ENCODE measurements at regions not wholly inside any gene's neighbourhood (a gene's known extent, or its start where the extent isn't known, plus 50 kb on each side); places are given as distances from the start of the nearest gene placed in this dataset.
"Not testable (repeated sequence)": the region's sequence is repeated elsewhere in the genome, so short reads cannot be mapped to it uniquely, and the experiment has no call there.

GRCh38 chr11:91075032-91075695 is 852.3 kb upstream of the CHORDC1 start:
- no peak for DNase-seq
- POLR2A ChIA-PET: no interaction called here
- no peaks in the 10 kb centered on the region for H3K27me3 Mint-ChIP-seq
- no peak for ATAC-seq
- H3K36me3 Mint-ChIP-seq: no peaks in the 10 kb centered on the region
- H3K4me3 Mint-ChIP-seq: no peak overlapping the region
- H3K4me1 Mint-ChIP-seq: no peaks in the 10 kb centered on the region
- peaks cover 0 to 23% (median 8%) of the 10 kb centered on the region in 9 donors for H3K9me3 Mint-ChIP-seq
- H3K27ac Mint-ChIP-seq: no peak overlapping the region

GRCh38 chr11:91067666-91068065 is 844.8 kb upstream of the CHORDC1 start:
- POLR2A ChIA-PET: no interaction called here
- no peak overlapping the region for H3K27ac Mint-ChIP-seq

GRCh38 chr11:91066456-91067047 is 843.7 kb upstream of the CHORDC1 start:
- Mint-ChIP-seq H3K27me3 (no peaks in the 10 kb centered on the region), H3K9me3 (peaks cover 4 to 25% (median 12%) of the 10 kb centered on the region in 9 donors), H3K36me3 (no peaks in the 10 kb centered on the region), H3K27ac (no peak overlapping the region), H3K4me1 (no peaks in the 10 kb centered on the region), H3K4me3 (no peak overlapping the region)
- ATAC-seq (no peak), DNase-seq (no peak)
- POLR2A ChIA-PET: no interaction called here

More at GRCh38 chr11:91067666-91068065, 844.8 kb upstream of the CHORDC1 start:
- Mint-ChIP-seq H3K4me3 (no peak overlapping the region), H3K27me3 (no peaks in the 10 kb centered on the region), H3K36me3 (no peaks in the 10 kb centered on the region), H3K4me1 (no peaks in the 10 kb centered on the region), H3K9me3 (peaks cover 6 to 25% (median 19%) of the 10 kb centered on the region in 9 donors)
- DNase-seq (no peak), ATAC-seq (no peak)

- H3K27ac Mint-ChIP-seq, H3K27me3 Mint-ChIP-seq, POLR2A ChIA-PET, H3K36me3 Mint-ChIP-seq, H3K4me3 Mint-ChIP-seq, ATAC-seq, H3K4me1 Mint-ChIP-seq, DNase-seq: not testable (repeated sequence)
- peaks cover 3 to 31% (median 14%) of the 10 kb centered on the region in 9 donors for H3K9me3 Mint-ChIP-seq
These were observed 840.5 kb upstream of the CHORDC1 start for GRCh38 chr11:91063399-91063798.

GRCh38 chr11:91047882-91048281 is 825.0 kb upstream of the CHORDC1 start:
- DNase-seq (no peak), ATAC-seq (no peak)
- H3K27ac Mint-ChIP-seq: no peak overlapping the region
- no peaks in the 10 kb centered on the region for H3K4me1 Mint-ChIP-seq
- H3K36me3 Mint-ChIP-seq: peaks cover 0 to 4% (median 0%) of the 10 kb centered on the region in 3 donors
- H3K9me3 Mint-ChIP-seq: peaks cover 0 to 13% (median 0%) of the 10 kb centered on the region in 9 donors
- H3K27me3 Mint-ChIP-seq: no peaks in the 10 kb centered on the region
- no peak overlapping the region for H3K4me3 Mint-ChIP-seq
- POLR2A ChIA-PET: no interaction called here

- Mint-ChIP-seq H3K27me3 (no peaks in the 10 kb centered on the region), H3K4me3 (no peak overlapping the region), H3K4me1 (no peaks in the 10 kb centered on the region), H3K9me3 (peaks cover 0 to 18% (median 5%) of the 10 kb centered on the region in 9 donors), H3K36me3 (peaks cover 0 to 4% (median 0%) of the 10 kb centered on the region in 3 donors), H3K27ac (no peak overlapping the region)
- POLR2A ChIA-PET: no interaction called here
- DNase-seq (no peak), ATAC-seq (no peak)
These were observed 823.4 kb upstream of the CHORDC1 start for GRCh38 chr11:91046261-91046660.

GRCh38 chr11:91041626-91042025 is 818.8 kb upstream of the CHORDC1 start:
- POLR2A ChIA-PET: no interaction called here
- H3K4me3 Mint-ChIP-seq: no peak overlapping the region
- peaks cover 4 to 23% (median 7%) of the 10 kb centered on the region in 9 donors for H3K9me3 Mint-ChIP-seq
- ATAC-seq: no peak
- H3K4me1 Mint-ChIP-seq: no peaks in the 10 kb centered on the region
- no peak for DNase-seq
- H3K27me3 Mint-ChIP-seq: no peaks in the 10 kb centered on the region
- H3K27ac Mint-ChIP-seq: no peak overlapping the region
- H3K36me3 Mint-ChIP-seq: no peaks in the 10 kb centered on the region

- H3K4me3 Mint-ChIP-seq: no peak overlapping the region
- peaks cover 0 to 20% (median 11%) of the 10 kb centered on the region in 9 donors for H3K9me3 Mint-ChIP-seq
- H3K36me3 Mint-ChIP-seq: no peaks in the 10 kb centered on the region
- ATAC-seq (no peak), DNase-seq (no peak)
- H3K4me1 Mint-ChIP-seq: no peaks in the 10 kb centered on the region
- no peaks in the 10 kb centered on the region for H3K27me3 Mint-ChIP-seq
- POLR2A ChIA-PET: no interaction called here
- no peak overlapping the region for H3K27ac Mint-ChIP-seq
These were observed 800.9 kb upstream of the CHORDC1 start for GRCh38 chr11:91023731-91024130.

- POLR2A ChIA-PET: no interaction called here
These were observed 788.7 kb upstream of the CHORDC1 start for GRCh38 chr11:91011503-91011902.

GRCh38 chr11:91005458-91005857 is 782.6 kb upstream of the CHORDC1 start:
- no peak overlapping the region for H3K4me3 Mint-ChIP-seq
- no peak for DNase-seq
- H3K27ac Mint-ChIP-seq: no peak overlapping the region
- peaks cover 2 to 27% (median 12%) of the 10 kb centered on the region in 9 donors for H3K9me3 Mint-ChIP-seq
- H3K36me3 Mint-ChIP-seq: peaks cover 0 to 3% (median 0%) of the 10 kb centered on the region in 3 donors
- no peaks in the 10 kb centered on the region for H3K27me3 Mint-ChIP-seq
- no peak for ATAC-seq
- POLR2A ChIA-PET: no interaction called here
- no peaks in the 10 kb centered on the region for H3K4me1 Mint-ChIP-seq

More at GRCh38 chr11:91011503-91011902, 788.7 kb upstream of the CHORDC1 start:
- DNase-seq (no peak), ATAC-seq (no peak)
- Mint-ChIP-seq H3K4me1 (no peaks in the 10 kb centered on the region), H3K27me3 (no peaks in the 10 kb centered on the region), H3K4me3 (no peak overlapping the region), H3K9me3 (peaks cover 4 to 35% (median 16%) of the 10 kb centered on the region in 9 donors), H3K27ac (no peak overlapping the region), H3K36me3 (peaks cover 0 to 3% (median 0%) of the 10 kb centered on the region in 3 donors)

GRCh38 chr11:90997241-90997640 is 774.4 kb upstream of the CHORDC1 start:
- no peak overlapping the region for H3K27ac Mint-ChIP-seq
- no peaks in the 10 kb centered on the region for H3K36me3 Mint-ChIP-seq
- H3K9me3 Mint-ChIP-seq: peaks cover 0 to 9% (median 5%) of the 10 kb centered on the region in 9 donors
- ATAC-seq (no peak), DNase-seq (no peak)
- no peak overlapping the region for H3K4me3 Mint-ChIP-seq
- H3K27me3 Mint-ChIP-seq: no peaks in the 10 kb centered on the region
- POLR2A ChIA-PET: no interaction called here
- no peaks in the 10 kb centered on the region for H3K4me1 Mint-ChIP-seq

- DNase-seq, POLR2A ChIA-PET, H3K4me1 Mint-ChIP-seq, ATAC-seq, H3K27ac Mint-ChIP-seq, H3K27me3 Mint-ChIP-seq, H3K4me3 Mint-ChIP-seq, H3K36me3 Mint-ChIP-seq: not testable (repeated sequence)
- peaks cover 0 to 26% (median 15%) of the 10 kb centered on the region in 9 donors for H3K9me3 Mint-ChIP-seq
These were observed 749.3 kb upstream of the CHORDC1 start for GRCh38 chr11:90972159-90972558.

- Mint-ChIP-seq H3K27me3 (no peaks in the 10 kb centered on the region), H3K4me1 (no peaks in the 10 kb centered on the region)
- no peak for ATAC-seq
These were observed 725.1 kb upstream of the CHORDC1 start for GRCh38 chr11:90947930-90948329.

GRCh38 chr11:90930252-90930651 is 707.4 kb upstream of the CHORDC1 start:
- ATAC-seq (no peak), DNase-seq (no peak)
- H3K27me3 Mint-ChIP-seq: no peaks in the 10 kb centered on the region
- POLR2A ChIA-PET: no interaction called here
- no peak overlapping the region for H3K4me3 Mint-ChIP-seq
- no peaks in the 10 kb centered on the region for H3K4me1 Mint-ChIP-seq
- no peak overlapping the region for H3K27ac Mint-ChIP-seq
- no peaks in the 10 kb centered on the region for H3K36me3 Mint-ChIP-seq
- peaks cover 0 to 23% (median 4%) of the 10 kb centered on the region in 9 donors for H3K9me3 Mint-ChIP-seq

More at GRCh38 chr11:90947930-90948329, 725.1 kb upstream of the CHORDC1 start:
- POLR2A ChIA-PET: no interaction called here
- Mint-ChIP-seq H3K9me3 (peaks cover 0 to 10% (median 0%) of the 10 kb centered on the region in 9 donors), H3K36me3 (no peaks in the 10 kb centered on the region), H3K27ac (no peak overlapping the region), H3K4me3 (no peak overlapping the region)
- DNase-seq: no peak

Measured in naive thymus-derived CD8-positive, alpha-beta T cell (primary cell).